ENCODE measurements at regions not wholly inside any gene's neighbourhood (a gene's known extent, or its start where the extent isn't known, plus 50 kb on each side); places are given as distances from the start of the nearest gene placed in this dataset.
"Not testable (repeated sequence)": the region's sequence is repeated elsewhere in the genome, so short reads cannot be mapped to it uniquely, and the experiment has no call there.

DNA sequence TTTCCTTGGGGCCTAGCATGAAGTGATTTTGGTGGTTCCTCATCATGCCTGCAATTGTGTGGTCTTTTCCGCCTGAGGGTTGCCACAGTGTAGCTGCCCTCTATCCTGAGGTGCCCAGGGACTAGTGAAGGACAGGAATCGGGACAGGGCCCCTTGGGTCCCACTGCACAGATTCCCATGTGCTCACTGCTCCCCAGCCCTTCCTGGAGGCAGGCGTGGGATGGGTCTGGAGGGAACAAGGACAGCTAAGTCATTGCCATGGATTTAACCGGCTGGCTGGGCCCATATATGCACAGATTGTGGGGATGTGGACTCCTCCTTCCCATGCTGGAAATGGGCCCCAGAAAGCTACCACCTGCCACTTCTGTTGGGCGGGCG, 122.3 kb upstream of the PITX1 start:
- DNase-seq (ENCODE audit: low spot score in 2 of 2): peak in 1 of 2 donors; percentile 43
- no peak overlapping the region for H3K4me3 ChIP-seq (ENCODE audit: low read depth, poor library complexity, severe bottlenecking)
- TF ChIP-seq, protein P1, sequence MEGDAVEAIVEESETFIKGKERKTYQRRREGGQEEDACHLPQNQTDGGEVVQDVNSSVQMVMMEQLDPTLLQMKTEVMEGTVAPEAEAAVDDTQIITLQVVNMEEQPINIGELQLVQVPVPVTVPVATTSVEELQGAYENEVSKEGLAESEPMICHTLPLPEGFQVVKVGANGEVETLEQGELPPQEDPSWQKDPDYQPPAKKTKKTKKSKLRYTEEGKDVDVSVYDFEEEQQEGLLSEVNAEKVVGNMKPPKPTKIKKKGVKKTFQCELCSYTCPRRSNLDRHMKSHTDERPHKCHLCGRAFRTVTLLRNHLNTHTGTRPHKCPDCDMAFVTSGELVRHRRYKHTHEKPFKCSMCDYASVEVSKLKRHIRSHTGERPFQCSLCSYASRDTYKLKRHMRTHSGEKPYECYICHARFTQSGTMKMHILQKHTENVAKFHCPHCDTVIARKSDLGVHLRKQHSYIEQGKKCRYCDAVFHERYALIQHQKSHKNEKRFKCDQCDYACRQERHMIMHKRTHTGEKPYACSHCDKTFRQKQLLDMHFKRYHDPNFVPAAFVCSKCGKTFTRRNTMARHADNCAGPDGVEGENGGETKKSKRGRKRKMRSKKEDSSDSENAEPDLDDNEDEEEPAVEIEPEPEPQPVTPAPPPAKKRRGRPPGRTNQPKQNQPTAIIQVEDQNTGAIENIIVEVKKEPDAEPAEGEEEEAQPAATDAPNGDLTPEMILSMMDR (IDR thresholded peaks at IDR 0.05): no peak
- intact Hi-C loops (cut with DNase I; ENCODE audit: low total_unique reads): no loop called here
- WGBS, 2 donors: 78 to 94% methylated on average over 6 of the region's 6 CpGs

DNA sequence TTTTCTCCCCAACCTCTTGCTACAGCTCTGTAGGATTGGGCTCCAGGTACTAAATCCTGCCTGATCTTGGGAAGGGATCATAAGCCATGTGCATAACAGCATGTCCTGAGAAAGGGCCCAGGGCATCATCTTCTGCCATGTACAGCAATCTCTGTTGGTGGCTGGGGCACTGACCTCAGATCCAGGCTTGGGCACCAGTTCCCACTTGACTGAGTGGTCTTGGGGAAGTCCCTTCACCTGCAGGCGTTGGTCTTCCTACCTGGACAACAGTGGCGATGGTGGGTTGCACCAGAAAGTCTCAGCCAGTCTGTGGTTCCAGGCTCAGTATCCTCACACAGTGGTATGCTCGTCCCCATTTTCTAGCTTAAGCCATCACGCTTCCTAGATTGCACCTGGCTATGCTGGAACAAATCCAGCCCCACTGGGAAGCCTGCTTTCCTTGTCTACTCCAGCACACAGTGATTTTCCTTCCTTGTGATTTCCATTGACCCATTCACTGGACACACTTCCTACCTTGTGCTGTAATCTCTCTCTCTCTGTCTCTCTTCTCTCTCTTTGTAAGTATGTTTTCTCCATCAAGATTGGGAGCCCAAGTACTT, 121.7 kb upstream of the PITX1 start:
- peak in 1 of 2 donors; percentile 37 for DNase-seq (ENCODE audit: low spot score in 2 of 2)
- no peak overlapping the region for H3K4me3 ChIP-seq (ENCODE audit: low read depth, poor library complexity, severe bottlenecking)
- intact Hi-C loops (cut with DNase I; ENCODE audit: low total_unique reads): no loop called here
- 84 to 88% methylated on average over 4 of the region's 4 CpGs for WGBS, 2 donors
- no peak for TF ChIP-seq POLR2A (IDR thresholded peaks at IDR 0.05)
- TF ChIP-seq, protein P1 (IDR thresholded peaks at IDR 0.05): no peak

DNA sequence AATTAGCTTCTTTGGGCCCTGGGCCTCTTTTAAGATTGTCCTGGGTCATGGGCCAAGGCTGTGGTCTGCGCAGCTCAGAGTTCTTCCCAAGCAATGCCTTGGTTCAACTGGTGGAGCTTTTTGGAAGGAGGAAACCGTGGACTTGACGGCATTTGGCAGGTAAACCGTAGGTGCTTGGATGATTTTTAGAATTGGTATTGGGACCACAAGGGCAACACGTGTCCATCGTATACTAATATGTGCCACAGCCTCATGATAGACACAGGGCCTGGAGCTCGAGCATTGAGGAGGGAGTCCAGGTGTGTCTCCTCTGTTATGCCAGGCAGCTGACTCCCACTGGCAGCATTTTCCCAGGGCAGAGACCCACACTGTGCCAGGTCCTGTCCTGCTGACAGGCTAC, 120.9 kb upstream of the PITX1 start:
- intact Hi-C loops (cut with DNase I; ENCODE audit: low total_unique reads): no loop called here
- no peak for DNase-seq (ENCODE audit: low spot score in 2 of 2)
- WGBS, 2 donors: 93 to 97% methylated on average over 7 of the region's 7 CpGs
- TF ChIP-seq, protein P1 (IDR thresholded peaks at IDR 0.05): no peak
- no peak for TF ChIP-seq POLR2A (IDR thresholded peaks at IDR 0.05)
- H3K4me3 ChIP-seq (ENCODE audit: low read depth, poor library complexity, severe bottlenecking): no peak overlapping the region

DNA sequence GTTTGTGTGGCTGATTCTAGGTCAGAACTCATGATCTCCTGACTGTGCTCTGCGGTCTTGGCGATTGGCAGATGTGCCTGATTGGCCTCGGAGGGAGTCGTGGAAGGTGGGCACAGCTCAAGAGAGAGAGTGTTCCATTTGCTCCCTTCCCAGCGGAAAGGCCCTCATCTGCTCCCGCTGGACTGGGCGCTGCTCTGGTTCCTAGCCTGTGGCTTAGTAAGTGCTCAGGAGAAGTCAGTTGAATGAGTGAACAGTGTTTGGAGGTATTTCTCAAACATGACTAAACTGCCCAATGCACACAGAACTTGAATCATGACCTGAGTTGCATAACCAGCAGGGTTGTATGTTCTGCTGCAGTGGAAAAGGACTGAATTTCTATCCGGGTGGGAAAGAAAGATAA, 120.2 kb upstream of the PITX1 start:
- intact Hi-C loops (cut with DNase I; ENCODE audit: low total_unique reads): no loop called here
- TF ChIP-seq, protein P1 (IDR thresholded peaks at IDR 0.05): no peak
- TF ChIP-seq POLR2A (IDR thresholded peaks at IDR 0.05): no peak
- no peak overlapping the region for H3K4me3 ChIP-seq (ENCODE audit: low read depth, poor library complexity, severe bottlenecking)
- 85 to 92% methylated on average over 8 of the region's 8 CpGs for WGBS, 2 donors
- DNase-seq (ENCODE audit: low spot score in 2 of 2): peak in 1 of 2 donors; percentile 72

DNA sequence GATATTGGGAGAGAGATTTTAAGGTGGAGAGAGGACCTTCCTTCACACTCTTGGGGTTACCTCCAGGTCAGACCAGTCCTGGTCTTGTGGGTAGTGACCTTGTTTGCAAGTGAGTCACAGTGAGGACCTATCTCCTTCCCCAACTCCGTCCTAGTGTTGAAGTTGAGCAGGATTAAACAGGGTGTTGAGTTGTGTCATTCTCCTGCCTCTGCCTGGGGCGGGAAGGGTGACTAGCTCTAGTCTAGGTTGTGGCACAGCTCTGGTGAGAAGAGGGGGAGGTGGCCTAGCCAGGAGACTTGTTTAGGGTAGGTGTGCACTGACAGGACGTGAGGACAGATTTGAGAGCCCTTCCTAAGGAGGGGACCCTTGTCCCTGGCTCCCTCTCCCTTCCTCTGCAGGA, 119.6 kb upstream of the PITX1 start:
- no peak overlapping the region for H3K4me3 ChIP-seq (ENCODE audit: low read depth, poor library complexity, severe bottlenecking)
- intact Hi-C loops (cut with DNase I; ENCODE audit: low total_unique reads): no loop called here
- 72 to 74% methylated on average over 3 of the region's 3 CpGs for WGBS, 2 donors
- DNase-seq (ENCODE audit: low spot score in 2 of 2): peak in 1 of 2 donors; percentile 23
- no peak for TF ChIP-seq POLR2A (IDR thresholded peaks at IDR 0.05)
- TF ChIP-seq, protein P1 (IDR thresholded peaks at IDR 0.05): no peak

DNA sequence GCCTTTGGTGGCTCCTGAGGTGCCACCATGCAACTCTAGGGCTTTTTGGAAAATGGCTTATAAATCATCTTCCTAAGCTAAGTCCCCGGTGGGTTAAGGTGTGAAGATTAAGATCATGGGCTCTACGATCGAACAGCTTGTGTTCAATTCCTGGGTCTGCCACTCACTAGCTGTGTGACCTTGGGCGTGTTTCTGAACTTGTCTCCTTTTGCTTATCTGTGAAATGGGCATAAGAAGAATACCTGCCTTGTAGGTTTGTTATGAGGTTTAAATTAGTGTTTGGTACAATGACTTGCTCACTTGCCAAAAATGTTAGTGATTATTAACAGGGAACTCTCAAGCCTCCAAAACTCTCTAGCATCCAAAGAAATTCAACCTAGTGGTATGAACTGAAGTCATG, 119.2 kb upstream of the PITX1 start:
- intact Hi-C loops (cut with DNase I; ENCODE audit: low total_unique reads): no loop called here

DNA sequence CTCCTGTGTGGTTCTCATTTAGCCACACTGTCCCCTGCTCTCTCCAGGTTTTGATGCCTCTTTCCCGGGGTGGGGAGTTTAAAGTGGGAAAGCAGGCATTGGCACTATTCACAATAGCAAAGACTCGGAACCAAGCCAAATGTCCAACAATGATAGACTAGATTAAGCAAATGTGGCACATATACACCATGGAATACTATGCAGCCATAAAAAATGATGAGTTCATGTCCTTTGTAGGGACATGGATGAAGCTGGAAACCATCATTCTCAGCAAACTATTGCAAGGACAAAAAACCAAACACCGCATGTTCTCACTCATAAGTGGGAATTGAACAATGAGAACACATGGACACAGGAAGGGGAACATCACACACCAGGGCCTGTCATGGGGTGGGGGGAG, 117.6 kb upstream of the PITX1 start:
- H3K4me3 ChIP-seq (ENCODE audit: low read depth, poor library complexity, severe bottlenecking); DNase-seq (ENCODE audit: low spot score in 2 of 2); intact Hi-C loops (cut with DNase I; ENCODE audit: low total_unique reads): not testable (repeated sequence)
- 93% methylated on average over 2 of the region's 3 CpGs for WGBS, 2 donors

More for the DNA sequence above, 119.2 kb upstream of the PITX1 start:
- WGBS, 2 donors: 72 to 82% methylated on average over 4 of the region's 4 CpGs
- H3K4me3 ChIP-seq (ENCODE audit: low read depth, poor library complexity, severe bottlenecking): no peak overlapping the region
- TF ChIP-seq, protein P1 (IDR thresholded peaks at IDR 0.05): no peak
- TF ChIP-seq POLR2A (IDR thresholded peaks at IDR 0.05): no peak
- DNase-seq (ENCODE audit: low spot score in 2 of 2): no peak

Measured in lower leg skin (tissue), 4 donors.